Neural cell (in vitro differentiated cells): ENCODE measurements at regions not wholly inside any gene's neighbourhood (a gene's known extent, or its start where the extent isn't known, plus 50 kb on each side); places are given as distances from the start of the nearest gene placed in this dataset.

ENCODE experiments used
- CTCF ChIP-seq: fragments of 450-650 bp; IDR thresholded peaks from 2 replicates; pipeline ENCODE4 v1.5.1; 2014; ENCODE audit warnings: antibody characterized with exemption, mild to moderate bottlenecking, moderate library complexity; ENCODE audit not compliant: poor library complexity, severe bottlenecking
- EZH2 ChIP-seq: fragments of 200-600, 300-800 bp; shearing (Covaris generic), sonication (generic); IDR thresholded peaks from 2 replicates; pipeline ENCODE4 v1.6.1; 2014; ENCODE audit warnings: antibody characterized with exemption, low read length, borderline replicate concordance, mild to moderate bottlenecking; ENCODE audit not compliant: insufficient read depth, poor library complexity, severe bottlenecking
- POLR2AphosphoS5 ChIP-seq: IDR thresholded peaks from 2 replicates; pipeline ENCODE4 v1.6.1; 2012
- RAD21 ChIP-seq: fragments of 450-650 bp; conservative IDR thresholded peaks from 2 replicates; pipeline ENCODE4 v1.6.1; 2014; ENCODE audit warnings: antibody characterized with exemption, mild to moderate bottlenecking, moderate library complexity

- TF ChIP-seq CTCF (no peak), EZH2 (no peak), RAD21 (no peak), POLR2AphosphoS5 (no peak)
Measured at GRCh38 chr4:102153391-102153790, 191.9 kb downstream of the SLC39A8 start.
